ENCODE measurements at regions not wholly inside any gene's neighbourhood (a gene's known extent, or its start where the extent isn't known, plus 50 kb on each side); places are given as distances from the start of the nearest gene placed in this dataset.
"Not testable (repeated sequence)": the region's sequence is repeated elsewhere in the genome, so short reads cannot be mapped to it uniquely, and the experiment has no call there.

GRCh38 chr5:112574536-112574935 is 155.5 kb upstream of the EPB41L4A start:
- DNase-seq: no peak

- no peak for DNase-seq
Measured at GRCh38 chr5:112576298-112576925, 157.3 kb upstream of the EPB41L4A start.

- no peak for DNase-seq
Measured at GRCh38 chr5:112579599-112580170, 158.0 kb upstream of the APC start.

- DNase-seq: no peak
Measured at GRCh38 chr5:112581811-112582320, 155.8 kb upstream of the APC start.

GRCh38 chr5:112583166-112583565 is 154.5 kb upstream of the APC start:
- no peak for DNase-seq

- no peak for DNase-seq
Measured at GRCh38 chr5:112584781-112585180, 152.9 kb upstream of the APC start.

GRCh38 chr5:112586596-112587062 is 151.1 kb upstream of the APC start:
- no peak for DNase-seq

GRCh38 chr5:112590858-112591257 is 146.8 kb upstream of the APC start:
- not testable (repeated sequence) for DNase-seq

GRCh38 chr5:112594095-112594850 is 143.4 kb upstream of the APC start:
- no peak for DNase-seq

GRCh38 chr5:112594941-112595340 is 142.7 kb upstream of the APC start:
- no peak for DNase-seq

GRCh38 chr5:112597831-112598230 is 139.9 kb upstream of the APC start:
- DNase-seq: no peak

GRCh38 chr5:112600510-112600909 is 137.2 kb upstream of the APC start:
- not testable (repeated sequence) for DNase-seq

GRCh38 chr5:112604732-112605630 is 132.7 kb upstream of the APC start:
- DNase-seq: no peak

GRCh38 chr5:112608975-112609374 is 128.7 kb upstream of the APC start:
- no peak for DNase-seq

GRCh38 chr5:112612663-112613062 is 125.0 kb upstream of the APC start:
- DNase-seq: no peak

- DNase-seq: no peak
Measured at GRCh38 chr5:112614285-112614684, 123.4 kb upstream of the APC start.

GRCh38 chr5:112614986-112615385 is 122.7 kb upstream of the APC start:
- no peak for DNase-seq

GRCh38 chr5:112616812-112617547 is 120.7 kb upstream of the APC start:
- DNase-seq: no peak

GRCh38 chr5:112625246-112625645 is 112.4 kb upstream of the APC start:
- no peak for DNase-seq

GRCh38 chr5:112625689-112626438 is 111.8 kb upstream of the APC start:
- DNase-seq: no peak

GRCh38 chr5:112626715-112627114 is 111.0 kb upstream of the APC start:
- no peak for DNase-seq

All from stimulated activated CD8-positive, alpha-beta memory T cell treated with anti-CD3 and anti-CD28 coated beads, Interleukin-4, amount 100 ng/mL, for 48 hours (primary cell).